Loucy (cell line): ENCODE measurements at regions not wholly inside any gene's neighbourhood (a gene's known extent, or its start where the extent isn't known, plus 50 kb on each side); places are given as distances from the start of the nearest gene placed in this dataset.

Experiments
- H2AFZ ChIP-seq: fragments of 200-600 bp; sonication (generic); 2 replicates; pipeline ENCODE4 v1.6.0; 2016; ENCODE audit warnings: antibody characterized with exemption, mild to moderate bottlenecking, low read length, moderate library complexity
- H3F3A ChIP-seq: fragments of 200-600 bp; 2 replicates; pipeline ENCODE4 v1.6.0; 2016; ENCODE audit warnings: antibody characterized with exemption, low read depth, mild to moderate bottlenecking
- H3K27me3 ChIP-seq: fragments of 200-600 bp; sonication (generic); 2 replicates; pipeline ENCODE4 v1.6.1; 2014; ENCODE audit warnings: low read length, mild to moderate bottlenecking; ENCODE audit not compliant: insufficient read depth, poor library complexity, severe bottlenecking
- H3K36me3 ChIP-seq: fragments of 200-600 bp; sonication (generic); 2 replicates; pipeline ENCODE4 v1.6.1; 2016; ENCODE audit warnings: low read length; ENCODE audit not compliant: insufficient read depth
- H3K4me1 ChIP-seq: fragments of 200-600 bp; sonication (generic); 2 replicates; pipeline ENCODE4 v1.5.1; 2014; ENCODE audit warnings: low read length, mild to moderate bottlenecking; ENCODE audit not compliant: insufficient read depth, poor library complexity, severe bottlenecking
- H3K4me2 ChIP-seq: fragments of 200-600 bp; sonication (generic); 2 replicates; pipeline ENCODE4 v1.6.0; 2014; ENCODE audit warnings: antibody characterized with exemption, low read length, low read depth, mild to moderate bottlenecking; ENCODE audit not compliant: poor library complexity, severe bottlenecking
- H3K4me3 ChIP-seq: fragments of 200-600 bp; sonication (generic); 2 replicates; pipeline ENCODE4 v1.5.1; 2014; ENCODE audit warnings: low read length, mild to moderate bottlenecking, mixed read lengths; ENCODE audit not compliant: poor library complexity, severe bottlenecking
- H3K79me2 ChIP-seq: fragments of 200-600 bp; sonication (generic); 2 replicates; pipeline ENCODE4 v1.6.1; 2014; ENCODE audit warnings: low read length; ENCODE audit not compliant: insufficient read depth
- H3K9ac ChIP-seq: fragments of 200-600 bp; sonication (generic); 2 replicates; pipeline ENCODE4 v1.6.0; 2014; ENCODE audit warnings: mild to moderate bottlenecking, low read depth, low read length, moderate library complexity; ENCODE audit not compliant: poor library complexity, severe bottlenecking
- H3K9me2 ChIP-seq: fragments of 200-600 bp; sonication (generic); replicated peaks from 2 replicates; pipeline ENCODE4 v1.6.1; 2016; ENCODE audit warnings: low read depth, low read length, mixed read lengths
- H3K9me3 ChIP-seq: fragments of 200-600 bp; sonication (generic); 2 replicates; pipeline ENCODE4 v1.6.1; 2014; ENCODE audit warnings: mild to moderate bottlenecking, antibody characterized with exemption, low read length, low read depth; ENCODE audit not compliant: insufficient read depth
- H4K20me1 ChIP-seq: fragments of 200-600 bp; sonication (generic); 2 replicates; pipeline ENCODE4 v1.6.0; 2014; ENCODE audit warnings: antibody characterized with exemption, low read length, mild to moderate bottlenecking; ENCODE audit not compliant: insufficient read depth, poor library complexity, severe bottlenecking
- CTCF ChIP-seq: fragments of 200-600 bp; sonication (generic); conservative IDR thresholded peaks from 2 replicates; pipeline ENCODE4 v1.5.1; 2014; ENCODE audit warnings: mild to moderate bottlenecking, antibody characterized with exemption, low read length
- EZH2phosphoT487 ChIP-seq: fragments of 200-600 bp; IDR thresholded peaks from 2 replicates; pipeline ENCODE4 v1.6.1; 2018; ENCODE audit warnings: antibody characterized with exemption, mild to moderate bottlenecking, moderate library complexity, borderline replicate concordance

GRCh38 chr1:2855206-2856065, 53.9 kb upstream of the TTC34 start:
- Histone ChIP-seq H3F3A (no peaks in the 10 kb centered on the region), H3K4me2 (no peak overlapping the region), H3K4me1 (no peaks in the 10 kb centered on the region), H4K20me1 (no peaks in the 10 kb centered on the region), H3K9me3 (peaks cover 11% of the 10 kb centered on the region; the same call in 1 of the 2 replicates), H3K27me3 (no peaks in the 10 kb centered on the region), H2AFZ (no peak overlapping the region), H3K4me3 (no peak overlapping the region), H3K79me2 (no peaks in the 10 kb centered on the region), H3K9ac (no peak overlapping the region), H3K9me2 (no peaks in the 10 kb centered on the region), H3K36me3 (no peaks in the 10 kb centered on the region)
- TF ChIP-seq EZH2phosphoT487 (no peak), CTCF (no peak)

- H3K4me3 ChIP-seq = no peak overlapping the region
- no peaks in the 10 kb centered on the region for H3K9me2 ChIP-seq
- no peaks in the 10 kb centered on the region for H3F3A ChIP-seq
- H3K9me3 ChIP-seq = peaks cover 13% of the 10 kb centered on the region; the same call in 1 of the 2 replicates
- H3K4me1 ChIP-seq = no peaks in the 10 kb centered on the region
- no peaks in the 10 kb centered on the region for H3K27me3 ChIP-seq
- no peak overlapping the region for H3K4me2 ChIP-seq
- H3K9ac ChIP-seq = no peak overlapping the region
- no peaks in the 10 kb centered on the region for H3K36me3 ChIP-seq
- TF ChIP-seq EZH2phosphoT487 (no peak), CTCF (no peak)
- no peaks in the 10 kb centered on the region for H3K79me2 ChIP-seq
- no peaks in the 10 kb centered on the region for H4K20me1 ChIP-seq
- H2AFZ ChIP-seq = no peak overlapping the region
Observed at GRCh38 chr1:2856066-2856390, 54.5 kb upstream of the TTC34 start.

- TF ChIP-seq CTCF (no peak), EZH2phosphoT487 (no peak)
- no peaks in the 10 kb centered on the region for H3K27me3 ChIP-seq
- H3K9me2 ChIP-seq = no peaks in the 10 kb centered on the region
- H3K4me3 ChIP-seq = no peak overlapping the region
- no peak overlapping the region for H3K9ac ChIP-seq
- H4K20me1 ChIP-seq = no peaks in the 10 kb centered on the region
- no peaks in the 10 kb centered on the region for H3K79me2 ChIP-seq
- no peak overlapping the region for H2AFZ ChIP-seq
- no peaks in the 10 kb centered on the region for H3K4me1 ChIP-seq
- H3F3A ChIP-seq = no peaks in the 10 kb centered on the region
- no peaks in the 10 kb centered on the region for H3K36me3 ChIP-seq
- H3K4me2 ChIP-seq = no peak overlapping the region
- peaks cover 13% of the 10 kb centered on the region; the same call in 1 of the 2 replicates for H3K9me3 ChIP-seq
Observed at GRCh38 chr1:2856676-2857375, 55.3 kb upstream of the TTC34 start.
